DND-41 (cell line): ENCODE measurements at regions not wholly inside any gene's neighbourhood (a gene's known extent, or its start where the extent isn't known, plus 50 kb on each side); places are given as distances from the start of the nearest gene placed in this dataset.

ENCODE experiments used
- ATAC-seq: fragments of 200-7000 bp; cut with Tn5 transposase; 3 replicates; pipeline ENCODE4 v1.9.1; 2021; ENCODE audit warnings: low read depth; ENCODE audit not compliant: insufficient read depth
- DNase-seq: peaks from one replicate; pipeline ENCODE4 v3.0.0-alpha.2; 2020
- H2AFZ ChIP-seq: 2 replicates; pipeline ENCODE4 v1.6.0; 2012; ENCODE audit warnings: low read depth, low read length
- H3K27ac ChIP-seq: 2 replicates; pipeline ENCODE4 v1.5.1; 2012; ENCODE audit warnings: low read length, inconsistent platforms
- H3K27me3 ChIP-seq: fragments of 200-600 bp; sonication (generic); 2 replicates; pipeline ENCODE4 v1.6.0; 2012; ENCODE audit warnings: low read length, mild to moderate bottlenecking, inconsistent platforms; ENCODE audit not compliant: insufficient read depth, poor library complexity
- H3K36me3 ChIP-seq: 2 replicates; pipeline ENCODE4 v1.5.1; 2012; ENCODE audit warnings: low read length, inconsistent platforms; ENCODE audit not compliant: insufficient read depth
- H3K4me1 ChIP-seq: 2 replicates; pipeline ENCODE4 v1.5.1; 2012; ENCODE audit warnings: mild to moderate bottlenecking, low read length; ENCODE audit not compliant: insufficient read depth
- H3K4me2 ChIP-seq: 2 replicates; pipeline ENCODE4 v1.6.0; 2012; ENCODE audit warnings: mild to moderate bottlenecking, moderate library complexity, low read length, inconsistent platforms; ENCODE audit not compliant: insufficient read depth
- H3K4me3 ChIP-seq, 2 experiments: fragments of 200-600 bp in 1 of 2; shearing (Covaris generic) in 1 of 2; 2 replicates each; pipeline ENCODE4 v1.5.1; 2012 to 2016; ENCODE audit warnings: inconsistent platforms in 2 of 2, low read length in 2 of 2, mild to moderate bottlenecking in 2 of 2, low read depth in 1 of 2, moderate library complexity in 1 of 2
- H3K79me2 ChIP-seq: 2 replicates; pipeline ENCODE4 v1.6.0; 2012; ENCODE audit warnings: low read length, inconsistent platforms; ENCODE audit not compliant: insufficient read depth
- H3K9ac ChIP-seq: 2 replicates; pipeline ENCODE4 v1.6.0; 2012; ENCODE audit warnings: low read depth, mild to moderate bottlenecking, inconsistent platforms, low read length, moderate library complexity
- H3K9me3 ChIP-seq: 2 replicates; pipeline ENCODE4 v1.5.1; 2012; ENCODE audit warnings: low read length, moderate library complexity, mild to moderate bottlenecking, inconsistent platforms; ENCODE audit not compliant: insufficient read depth, severe bottlenecking
- H4K20me1 ChIP-seq: 2 replicates; pipeline ENCODE4 v1.6.0; 2012; ENCODE audit warnings: low read length; ENCODE audit not compliant: insufficient read depth
- EZH2 ChIP-seq: IDR thresholded peaks from 3 replicates; pipeline ENCODE4 v1.6.1; 2012; ENCODE audit warnings: borderline replicate concordance, low read depth, mild to moderate bottlenecking, moderate library complexity, low read length, inconsistent platforms; ENCODE audit not compliant: severe bottlenecking
- TF ChIP-seq, protein P1 (sequence below): IDR thresholded peaks from 2 replicates; pipeline ENCODE4 v1.5.1; 2012; ENCODE audit warnings: borderline replicate concordance, low read length, moderate library complexity, mild to moderate bottlenecking; ENCODE audit not compliant: poor library complexity, severe bottlenecking; ENCODE audit errors: extremely low read depth

DNA sequence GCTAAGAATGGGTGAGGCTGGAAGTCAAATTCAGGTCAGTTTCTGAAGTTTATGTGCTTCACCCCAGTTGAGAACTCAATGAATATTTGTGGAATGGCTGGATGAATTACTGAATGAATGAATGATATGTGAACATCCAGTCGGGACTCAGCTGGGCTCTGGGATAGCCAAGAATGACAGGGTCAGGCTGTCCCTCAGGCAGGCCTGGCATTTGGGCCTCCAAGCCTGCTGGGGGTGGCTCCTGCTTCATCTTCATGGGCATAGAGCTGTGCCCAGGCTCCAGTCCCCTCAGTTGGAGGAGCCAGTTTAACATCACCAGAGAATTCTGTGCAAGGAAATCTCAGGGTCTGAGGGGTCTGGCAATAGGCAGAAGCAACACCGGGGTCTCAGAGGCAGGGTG, 185.8 kb downstream of the PHETA1 start:
- H4K20me1 ChIP-seq: no peaks in the 10 kb centered on the region
- ATAC-seq (no peak), DNase-seq (no peak)
- TF ChIP-seq, protein P1, sequence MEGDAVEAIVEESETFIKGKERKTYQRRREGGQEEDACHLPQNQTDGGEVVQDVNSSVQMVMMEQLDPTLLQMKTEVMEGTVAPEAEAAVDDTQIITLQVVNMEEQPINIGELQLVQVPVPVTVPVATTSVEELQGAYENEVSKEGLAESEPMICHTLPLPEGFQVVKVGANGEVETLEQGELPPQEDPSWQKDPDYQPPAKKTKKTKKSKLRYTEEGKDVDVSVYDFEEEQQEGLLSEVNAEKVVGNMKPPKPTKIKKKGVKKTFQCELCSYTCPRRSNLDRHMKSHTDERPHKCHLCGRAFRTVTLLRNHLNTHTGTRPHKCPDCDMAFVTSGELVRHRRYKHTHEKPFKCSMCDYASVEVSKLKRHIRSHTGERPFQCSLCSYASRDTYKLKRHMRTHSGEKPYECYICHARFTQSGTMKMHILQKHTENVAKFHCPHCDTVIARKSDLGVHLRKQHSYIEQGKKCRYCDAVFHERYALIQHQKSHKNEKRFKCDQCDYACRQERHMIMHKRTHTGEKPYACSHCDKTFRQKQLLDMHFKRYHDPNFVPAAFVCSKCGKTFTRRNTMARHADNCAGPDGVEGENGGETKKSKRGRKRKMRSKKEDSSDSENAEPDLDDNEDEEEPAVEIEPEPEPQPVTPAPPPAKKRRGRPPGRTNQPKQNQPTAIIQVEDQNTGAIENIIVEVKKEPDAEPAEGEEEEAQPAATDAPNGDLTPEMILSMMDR: no peak
- no peak for TF ChIP-seq EZH2
- no peaks in the 10 kb centered on the region for H3K9me3 ChIP-seq
- H3K27me3 ChIP-seq: no peaks in the 10 kb centered on the region
- no peaks in the 10 kb centered on the region for H3K79me2 ChIP-seq
- no peaks in the 10 kb centered on the region for H3K36me3 ChIP-seq
- H3K9ac ChIP-seq: no peak overlapping the region
- H3K4me3 ChIP-seq: no peak overlapping the region
- H3K4me2 ChIP-seq: no peak overlapping the region
- H2AFZ ChIP-seq: no peak overlapping the region
- H3K27ac ChIP-seq: no peak overlapping the region
- no peaks in the 10 kb centered on the region for H3K4me1 ChIP-seq

GRCh38 chr12:111182382-111182781, 186.5 kb downstream of the PHETA1 start:
- Histone ChIP-seq H3K27ac (no peak overlapping the region), H3K4me1 (no peaks in the 10 kb centered on the region), H3K36me3 (no peaks in the 10 kb centered on the region), H3K79me2 (no peaks in the 10 kb centered on the region), H2AFZ (no peak overlapping the region), H3K4me3 (no peak overlapping the region), H3K27me3 (no peaks in the 10 kb centered on the region), H3K9me3 (no peaks in the 10 kb centered on the region), H3K4me2 (no peak overlapping the region), H4K20me1 (no peaks in the 10 kb centered on the region), H3K9ac (no peak overlapping the region)
- TF ChIP-seq EZH2: no peak
- TF ChIP-seq, protein P1: no peak
- no peak for ATAC-seq
- no peak for DNase-seq

GRCh38 chr12:111181143-111181726, 187.7 kb downstream of the PHETA1 start:
- Histone ChIP-seq H3K36me3 (no peaks in the 10 kb centered on the region), H3K79me2 (no peaks in the 10 kb centered on the region), H2AFZ (no peak overlapping the region), H4K20me1 (no peaks in the 10 kb centered on the region), H3K9ac (no peak overlapping the region), H3K4me1 (no peaks in the 10 kb centered on the region), H3K4me3 (no peak overlapping the region), H3K4me2 (no peak overlapping the region), H3K27me3 (no peaks in the 10 kb centered on the region), H3K9me3 (no peaks in the 10 kb centered on the region), H3K27ac (no peak overlapping the region)
- TF ChIP-seq, protein P1: no peak
- no peak for TF ChIP-seq EZH2
- DNase-seq (no peak), ATAC-seq (no peak)
